ENCODE measurements at regions not wholly inside any gene's neighbourhood (a gene's known extent, or its start where the extent isn't known, plus 50 kb on each side); places are given as distances from the start of the nearest gene placed in this dataset.

DNA sequence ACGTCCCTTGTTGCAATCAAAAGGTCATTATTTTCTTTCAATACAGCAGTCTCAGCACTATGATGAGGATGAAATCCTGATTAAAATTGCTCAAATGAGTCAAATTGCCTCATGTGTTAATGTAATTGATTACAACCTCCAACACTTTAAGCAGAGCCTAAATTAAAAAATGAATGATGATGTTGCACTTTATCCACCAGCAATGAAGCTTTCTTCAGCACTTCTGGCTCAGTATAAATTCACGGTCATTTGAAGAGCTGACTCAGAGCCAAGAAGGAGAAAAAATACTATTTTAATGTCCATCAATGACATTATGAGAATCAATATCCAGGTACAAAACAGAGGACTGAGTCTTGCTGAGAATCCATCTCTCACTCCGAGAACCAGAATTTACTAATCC is 792.6 kb upstream of the ATXN8OS start:
- TF ChIP-seq, protein P1, sequence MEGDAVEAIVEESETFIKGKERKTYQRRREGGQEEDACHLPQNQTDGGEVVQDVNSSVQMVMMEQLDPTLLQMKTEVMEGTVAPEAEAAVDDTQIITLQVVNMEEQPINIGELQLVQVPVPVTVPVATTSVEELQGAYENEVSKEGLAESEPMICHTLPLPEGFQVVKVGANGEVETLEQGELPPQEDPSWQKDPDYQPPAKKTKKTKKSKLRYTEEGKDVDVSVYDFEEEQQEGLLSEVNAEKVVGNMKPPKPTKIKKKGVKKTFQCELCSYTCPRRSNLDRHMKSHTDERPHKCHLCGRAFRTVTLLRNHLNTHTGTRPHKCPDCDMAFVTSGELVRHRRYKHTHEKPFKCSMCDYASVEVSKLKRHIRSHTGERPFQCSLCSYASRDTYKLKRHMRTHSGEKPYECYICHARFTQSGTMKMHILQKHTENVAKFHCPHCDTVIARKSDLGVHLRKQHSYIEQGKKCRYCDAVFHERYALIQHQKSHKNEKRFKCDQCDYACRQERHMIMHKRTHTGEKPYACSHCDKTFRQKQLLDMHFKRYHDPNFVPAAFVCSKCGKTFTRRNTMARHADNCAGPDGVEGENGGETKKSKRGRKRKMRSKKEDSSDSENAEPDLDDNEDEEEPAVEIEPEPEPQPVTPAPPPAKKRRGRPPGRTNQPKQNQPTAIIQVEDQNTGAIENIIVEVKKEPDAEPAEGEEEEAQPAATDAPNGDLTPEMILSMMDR (conservative IDR thresholded peaks at IDR 0.05; ENCODE audit: low read depth, low read length) = no peak
- no peak for TF ChIP-seq EZH2 (IDR thresholded peaks at IDR 0.05; ENCODE audit: borderline replicate concordance, low read depth, low read length, poor library complexity, severe bottlenecking)

Data from A673 (cell line).